Fibroblast of the conjunctiva (primary cell): ENCODE measurements at regions not wholly inside any gene's neighbourhood (a gene's known extent, or its start where the extent isn't known, plus 50 kb on each side); places are given as distances from the start of the nearest gene placed in this dataset.
"Not testable (repeated sequence)": the region's sequence is repeated elsewhere in the genome, so short reads cannot be mapped to it uniquely, and the experiment has no call there.

Experiments
- DNase-seq: peaks from one replicate; pipeline ENCODE4 v3.0.0-alpha.2; 2010; ENCODE audit warnings: low read depth

GRCh38 chr2:47964277-47964676, 58.0 kb upstream of the FBXO11 start:
- no peak for DNase-seq

DNA sequence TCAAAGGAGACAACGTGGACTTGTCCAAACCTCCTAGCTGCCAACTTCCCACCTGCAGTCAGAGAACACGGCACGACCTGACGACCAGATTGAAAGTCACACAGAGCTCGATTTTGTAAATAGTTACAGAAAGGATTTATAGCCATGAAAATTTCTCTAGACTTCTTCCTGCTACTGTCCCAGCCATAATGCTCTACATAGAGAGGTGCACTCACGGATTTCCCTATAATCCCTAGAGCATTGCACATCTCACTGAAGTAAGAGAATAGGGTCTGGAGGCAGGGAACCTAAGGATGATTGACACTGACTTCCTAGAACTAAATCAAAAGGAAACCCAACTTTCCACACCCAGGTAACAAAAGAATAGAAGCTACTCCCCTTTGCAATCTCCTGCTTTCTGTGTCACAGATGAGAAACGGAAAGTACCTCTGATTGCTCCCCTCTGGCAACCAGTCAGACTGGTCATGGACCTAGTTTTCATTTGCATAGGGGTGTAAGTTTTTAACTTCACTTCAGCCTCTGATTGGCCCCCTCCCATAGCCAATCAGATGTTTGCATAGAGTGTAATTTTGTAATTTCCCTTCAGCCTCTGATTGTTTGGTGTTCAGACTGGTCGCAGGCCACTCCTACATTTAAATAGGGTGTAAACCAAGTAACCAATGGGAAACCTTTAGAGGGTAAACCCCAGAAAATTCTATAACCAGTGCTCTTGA, 58.6 kb upstream of the FBXO11 start:
- DNase-seq = no peak

- not testable (repeated sequence) for DNase-seq
Measured at GRCh38 chr2:47976728-47977127, 70.4 kb upstream of the FBXO11 start.

DNA sequence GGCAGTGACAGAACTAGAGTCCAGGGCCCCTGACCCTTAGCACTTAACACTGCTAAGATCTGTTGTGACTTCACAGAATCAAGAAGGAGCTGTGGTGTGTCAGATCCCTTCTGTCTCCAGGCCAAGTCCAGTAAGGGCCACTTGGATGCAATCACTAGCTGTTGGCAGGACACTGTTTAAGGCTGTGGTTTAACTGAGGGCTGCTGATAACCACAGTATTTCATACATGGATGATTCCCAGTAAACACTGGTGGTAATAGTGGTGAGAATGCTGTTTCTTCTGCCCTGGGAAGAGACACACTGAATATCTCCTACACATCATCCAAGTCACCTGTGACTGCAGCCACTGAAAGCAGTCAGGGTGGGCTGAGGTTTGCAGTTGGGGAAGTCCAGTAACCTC, 77.7 kb upstream of the FBXO11 start:
- DNase-seq = no peak

- DNase-seq = no peak
Measured at GRCh38 chr2:47990503-47990902, 84.2 kb upstream of the FBXO11 start.

- DNase-seq = no peak
Measured at GRCh38 chr2:47992671-47993070, 86.4 kb upstream of the FBXO11 start.

DNA sequence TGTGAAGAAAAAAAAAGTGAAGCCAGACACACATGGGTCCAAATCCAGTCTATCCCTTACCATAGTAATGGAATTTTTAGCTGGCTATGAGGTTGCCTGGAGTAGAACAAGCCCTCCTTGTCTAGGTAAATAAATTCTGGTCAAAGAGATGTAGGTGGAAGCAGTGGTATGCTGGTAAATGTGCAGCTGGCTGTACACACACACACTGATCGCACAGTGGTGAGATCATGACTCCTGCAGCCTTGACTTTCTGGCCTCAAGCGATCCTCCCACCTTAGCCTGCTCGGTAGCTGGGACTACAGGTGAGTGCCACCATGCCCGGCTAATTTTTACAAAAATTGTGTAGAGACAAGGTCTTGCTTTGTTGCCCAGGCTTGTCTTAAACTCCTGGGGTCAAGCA, 90.5 kb upstream of the FBXO11 start:
- no peak for DNase-seq

DNA sequence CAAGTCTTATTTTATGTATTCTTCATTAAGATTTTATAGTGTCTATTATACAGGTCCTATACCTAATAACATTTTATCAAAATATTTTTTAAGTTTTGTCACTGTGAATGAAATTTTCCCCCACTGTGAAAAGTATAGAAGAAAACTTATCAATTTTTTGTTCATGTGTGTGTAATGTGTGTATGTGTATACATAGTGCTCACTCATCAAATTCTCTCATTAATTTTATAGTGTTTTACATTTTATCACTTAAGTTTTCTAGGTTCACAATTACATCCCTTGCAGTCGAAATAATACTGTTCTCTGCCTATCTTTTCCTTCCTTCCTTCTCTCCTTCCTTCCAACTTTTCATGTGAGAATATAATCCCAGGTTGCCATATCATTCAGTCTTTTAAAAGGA, 93.2 kb upstream of the FBXO11 start:
- no peak for DNase-seq

GRCh38 chr2:48001498-48001897, 95.2 kb upstream of the FBXO11 start:
- no peak for DNase-seq

- no peak for DNase-seq
Measured at GRCh38 chr2:48006094-48006493, 99.8 kb upstream of the FBXO11 start.

DNA sequence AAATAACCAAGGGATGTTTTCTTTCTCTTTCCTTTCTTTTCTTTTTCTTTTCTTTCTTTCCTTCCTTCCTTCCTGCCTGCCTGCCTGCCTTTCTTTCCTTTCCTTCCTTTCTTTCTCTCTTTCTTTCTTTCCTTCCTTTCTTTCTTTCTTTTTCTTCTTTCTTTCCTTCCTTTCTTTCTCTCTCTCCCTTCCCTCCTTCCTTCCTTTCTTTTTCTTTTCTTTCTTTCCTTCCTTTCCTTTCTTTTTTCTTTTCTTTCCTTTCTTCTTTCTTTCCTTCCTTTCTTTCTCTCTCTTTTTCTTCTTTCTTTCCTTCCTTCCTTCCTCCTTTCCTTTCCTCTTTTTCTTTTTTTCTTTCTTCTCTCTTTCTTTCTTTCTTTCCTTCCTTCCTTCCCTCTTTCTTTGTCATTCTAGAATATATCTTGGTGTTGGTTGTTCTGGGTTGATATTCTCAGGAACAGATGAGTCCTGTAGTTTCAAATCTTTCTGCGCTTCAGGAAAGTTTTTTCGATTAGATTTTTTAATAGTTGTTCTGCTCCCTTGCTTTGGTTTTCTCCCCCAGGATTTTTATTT, 101.5 kb upstream of the FBXO11 start:
- DNase-seq = no peak

DNA sequence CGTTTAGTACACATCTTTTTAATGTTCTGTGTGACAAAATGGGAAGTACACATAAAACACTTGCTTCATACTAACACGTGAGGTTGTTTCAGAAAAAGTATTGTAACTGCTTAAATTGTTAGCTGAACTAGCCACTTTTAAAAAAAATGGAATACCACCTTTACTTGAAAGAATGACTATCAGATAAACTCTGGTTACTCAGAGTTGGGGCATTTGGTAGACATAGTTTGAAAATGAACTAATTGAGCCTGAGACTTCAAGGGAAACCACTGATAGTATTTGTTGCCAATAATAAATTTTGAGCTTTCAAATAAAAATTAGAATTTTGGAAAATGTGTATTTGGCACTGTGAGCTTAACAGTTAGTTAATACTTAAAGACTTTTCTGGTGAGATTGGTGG, 103.0 kb upstream of the FBXO11 start:
- no peak for DNase-seq

DNA sequence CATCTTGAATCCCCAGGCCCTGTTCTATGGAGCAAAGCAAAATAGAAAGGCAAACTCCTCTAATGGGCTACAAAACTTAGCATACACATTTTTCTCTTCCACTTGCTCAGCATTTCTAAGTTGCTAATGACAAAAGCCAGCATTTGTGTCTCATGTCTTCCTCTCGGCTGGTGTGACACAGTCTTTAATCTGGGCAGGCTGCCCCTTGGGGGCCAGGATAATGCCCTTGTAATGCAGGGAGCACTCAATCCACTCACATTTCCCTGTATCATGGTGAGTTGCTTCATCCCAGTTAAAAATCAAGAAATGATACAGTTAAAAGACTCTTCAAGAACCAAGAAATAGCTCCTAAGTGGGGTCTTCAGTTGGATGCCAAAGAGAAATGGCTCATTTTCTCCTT, 109.1 kb upstream of the FBXO11 start:
- DNase-seq = no peak

DNA sequence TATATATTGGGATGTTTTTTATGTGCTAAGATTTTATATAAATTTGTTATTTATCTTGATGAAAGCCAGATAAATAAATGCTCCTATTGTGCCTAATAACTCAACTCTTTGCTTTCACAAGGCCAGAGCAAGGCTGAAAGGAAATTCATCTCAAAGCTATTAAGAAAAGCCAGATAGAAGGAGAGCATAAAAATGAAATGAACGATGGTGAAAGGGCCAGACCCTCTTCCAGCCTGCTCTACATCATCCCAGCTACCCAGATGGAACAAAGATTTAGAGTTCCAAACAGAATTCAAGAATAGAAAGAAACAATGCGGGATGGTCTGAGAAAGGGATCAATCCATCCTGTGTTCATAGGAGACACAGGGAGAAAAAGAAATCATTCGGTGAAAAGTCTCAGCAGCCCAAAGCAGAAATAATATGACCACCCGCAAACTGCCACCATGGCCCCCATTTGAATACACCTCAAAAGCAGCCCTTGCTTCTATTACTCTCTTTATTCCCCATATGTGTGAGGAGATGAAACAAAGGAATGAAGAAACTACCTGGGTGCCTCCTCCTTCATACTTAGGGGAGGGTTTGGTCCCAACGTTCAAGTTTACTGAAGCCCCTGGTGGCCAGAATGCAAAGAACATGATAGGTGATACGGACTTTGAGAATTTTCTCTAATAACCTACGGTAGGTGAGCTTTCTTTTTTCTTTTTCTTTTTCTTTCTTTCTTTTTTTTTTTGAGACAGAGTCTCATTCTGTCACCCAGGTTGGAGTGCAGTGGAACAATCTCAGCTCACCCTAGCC, 110.1 kb upstream of the FBXO11 start:
- no peak for DNase-seq

DNA sequence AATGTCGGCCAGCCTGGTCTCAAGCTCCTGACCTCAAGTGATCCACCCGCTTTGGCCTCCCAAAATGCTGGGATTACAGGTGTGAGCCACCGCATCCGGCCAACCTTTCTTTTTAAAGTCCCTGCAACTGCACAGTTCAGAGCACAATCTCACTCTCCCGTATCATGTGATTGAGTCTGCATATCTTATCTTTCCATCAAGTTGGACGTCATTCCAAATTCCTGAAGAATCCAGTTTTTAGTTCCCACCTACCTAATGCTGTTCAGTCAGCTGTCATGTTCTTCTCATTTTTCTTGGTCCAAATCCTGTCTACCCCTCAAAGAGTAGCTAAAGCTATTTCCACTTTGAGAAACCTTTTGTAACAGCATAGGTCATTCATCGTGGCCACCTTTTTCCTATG, 110.8 kb upstream of the FBXO11 start:
- DNase-seq = no peak

DNA sequence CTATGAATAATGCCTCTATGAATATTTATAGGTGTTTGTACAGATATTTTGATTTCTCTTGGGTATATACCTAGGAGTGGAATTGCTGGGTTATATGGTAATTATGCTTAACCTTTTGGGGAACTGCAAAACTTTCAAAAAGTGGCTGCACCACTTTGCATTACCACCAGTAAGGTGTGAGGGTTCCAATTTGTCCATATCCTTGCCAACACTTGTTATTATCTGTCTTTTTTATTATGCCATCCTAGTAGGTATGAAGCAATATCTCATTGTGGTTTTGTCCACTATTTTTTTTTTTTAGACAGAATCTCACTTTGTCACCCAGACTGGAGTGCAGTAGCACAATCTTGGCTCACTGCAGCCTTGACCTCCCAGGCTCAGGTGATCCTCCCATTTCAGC, 112.2 kb upstream of the FBXO11 start:
- DNase-seq = no peak

GRCh38 chr2:48026865-48027264, 120.6 kb upstream of the FBXO11 start:
- no peak for DNase-seq

DNA sequence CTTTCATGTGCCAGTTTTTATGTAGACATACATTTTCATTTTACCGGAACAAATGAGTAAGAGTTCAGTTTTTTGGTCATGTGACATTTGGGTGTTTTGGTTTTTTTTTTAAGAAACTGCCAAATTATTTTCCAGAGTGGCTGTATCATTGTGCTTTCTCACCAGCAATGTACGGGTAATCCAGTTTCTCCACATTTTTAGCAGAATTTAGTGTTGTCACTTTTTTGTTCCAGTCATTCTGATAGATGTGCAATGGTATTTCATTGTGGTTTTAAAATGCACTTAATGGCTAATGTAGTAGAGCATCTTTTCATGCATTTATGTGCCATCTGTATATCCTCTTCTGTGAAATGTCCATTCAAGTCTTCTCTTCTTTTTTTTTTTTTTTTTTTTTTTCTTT, 126.5 kb upstream of the FBXO11 start:
- no peak for DNase-seq

- no peak for DNase-seq
Measured at GRCh38 chr2:48034295-48034694, 128.0 kb upstream of the FBXO11 start.

GRCh38 chr2:48036312-48036711, 130.0 kb upstream of the FBXO11 start:
- no peak for DNase-seq

DNA sequence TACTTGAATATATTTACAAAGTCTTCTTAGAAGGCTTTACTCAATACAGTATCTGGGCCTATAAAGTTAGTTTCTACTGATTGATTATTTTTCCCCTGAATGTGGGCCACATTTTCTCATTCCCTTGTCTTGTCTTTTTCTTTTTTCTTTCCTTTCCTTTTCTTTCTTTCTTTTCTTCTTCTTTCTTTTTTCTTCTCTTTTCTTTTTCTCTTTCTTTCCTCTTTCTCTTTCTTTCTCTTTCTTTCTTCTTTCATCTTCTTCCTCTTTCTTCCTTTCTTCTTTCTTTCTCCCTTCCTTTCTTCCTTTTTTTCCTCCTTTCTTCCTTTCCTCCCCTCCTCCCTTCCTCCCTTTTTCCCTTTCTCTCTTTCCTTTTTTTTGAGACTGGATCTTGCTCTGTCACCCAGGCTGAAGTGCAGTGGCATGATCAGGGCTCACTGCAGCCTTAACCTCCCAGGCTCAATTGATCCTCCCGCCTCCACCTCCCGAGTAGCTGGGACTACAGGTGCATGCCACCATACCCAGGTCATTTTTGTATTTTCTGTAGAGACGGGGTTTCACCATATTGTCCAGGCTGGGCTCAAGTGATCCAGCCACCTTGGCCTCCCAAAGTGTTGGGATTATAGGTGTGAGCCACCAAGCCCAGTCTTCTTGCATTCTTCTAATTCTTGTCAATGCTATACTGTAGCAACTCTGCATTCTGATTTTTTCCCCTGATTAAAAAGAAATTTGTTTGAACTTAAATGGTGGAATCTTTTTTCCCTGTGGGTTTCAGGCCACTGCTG, 133.1 kb upstream of the FBXO11 start:
- DNase-seq = no peak

- no peak for DNase-seq
Measured at GRCh38 chr2:48043131-48043700, 136.9 kb upstream of the FBXO11 start.
